Loucy (cell line): ENCODE measurements at regions not wholly inside any gene's neighbourhood (a gene's known extent, or its start where the extent isn't known, plus 50 kb on each side); places are given as distances from the start of the nearest gene placed in this dataset.

Experiments
- CTCF ChIP-seq: fragments of 200-600 bp; sonication (generic); conservative IDR thresholded peaks from 2 replicates; pipeline ENCODE4 v1.5.1; 2014; ENCODE audit warnings: mild to moderate bottlenecking, antibody characterized with exemption, low read length
- EZH2phosphoT487 ChIP-seq: fragments of 200-600 bp; IDR thresholded peaks from 2 replicates; pipeline ENCODE4 v1.6.1; 2018; ENCODE audit warnings: antibody characterized with exemption, mild to moderate bottlenecking, moderate library complexity, borderline replicate concordance

GRCh38 chr5:30809933-30810332 lies 383.6 kb upstream of the CDH6 start:
- TF ChIP-seq CTCF (no peak), EZH2phosphoT487 (no peak)
